Effector memory CD4-positive, alpha-beta T cell (primary cell): ENCODE measurements at regions not wholly inside any gene's neighbourhood (a gene's known extent, or its start where the extent isn't known, plus 50 kb on each side); places are given as distances from the start of the nearest gene placed in this dataset.

ENCODE experiments used
- DNase-seq, 3 donors: peaks; one replicate each; pipeline ENCODE4 v3.0.0-alpha.2; 2020
- H3K27ac ChIP-seq: 2 replicates; pipeline ENCODE4 v1.7.0; 2013; ENCODE audit warnings: mild to moderate bottlenecking, low read length, moderate library complexity; ENCODE audit not compliant: insufficient read depth, poor library complexity, severe bottlenecking
- H3K27me3 ChIP-seq: replicated peaks from 2 replicates; pipeline ENCODE4 v1.7.0; 2013; ENCODE audit warnings: mild to moderate bottlenecking, low read length; ENCODE audit not compliant: insufficient read depth, control insufficient read depth, poor library complexity, severe bottlenecking
- H3K36me3 ChIP-seq: 2 replicates; pipeline ENCODE4 v1.7.0; 2013; ENCODE audit warnings: mild to moderate bottlenecking, low read length, moderate library complexity; ENCODE audit not compliant: control insufficient read depth, insufficient read depth
- H3K4me1 ChIP-seq: 2 replicates; pipeline ENCODE4 v1.7.0; 2013; ENCODE audit warnings: low read length, mild to moderate bottlenecking; ENCODE audit not compliant: control insufficient read depth, insufficient read depth, poor library complexity, severe bottlenecking
- H3K4me3 ChIP-seq: 2 replicates; pipeline ENCODE4 v1.7.0; 2013; ENCODE audit warnings: low read length, low read depth, mild to moderate bottlenecking; ENCODE audit not compliant: insufficient read depth, poor library complexity, severe bottlenecking
- H3K9me3 ChIP-seq: 2 replicates; pipeline ENCODE4 v1.7.0; 2013; ENCODE audit warnings: mild to moderate bottlenecking, low read length, moderate library complexity; ENCODE audit not compliant: control insufficient read depth

DNA sequence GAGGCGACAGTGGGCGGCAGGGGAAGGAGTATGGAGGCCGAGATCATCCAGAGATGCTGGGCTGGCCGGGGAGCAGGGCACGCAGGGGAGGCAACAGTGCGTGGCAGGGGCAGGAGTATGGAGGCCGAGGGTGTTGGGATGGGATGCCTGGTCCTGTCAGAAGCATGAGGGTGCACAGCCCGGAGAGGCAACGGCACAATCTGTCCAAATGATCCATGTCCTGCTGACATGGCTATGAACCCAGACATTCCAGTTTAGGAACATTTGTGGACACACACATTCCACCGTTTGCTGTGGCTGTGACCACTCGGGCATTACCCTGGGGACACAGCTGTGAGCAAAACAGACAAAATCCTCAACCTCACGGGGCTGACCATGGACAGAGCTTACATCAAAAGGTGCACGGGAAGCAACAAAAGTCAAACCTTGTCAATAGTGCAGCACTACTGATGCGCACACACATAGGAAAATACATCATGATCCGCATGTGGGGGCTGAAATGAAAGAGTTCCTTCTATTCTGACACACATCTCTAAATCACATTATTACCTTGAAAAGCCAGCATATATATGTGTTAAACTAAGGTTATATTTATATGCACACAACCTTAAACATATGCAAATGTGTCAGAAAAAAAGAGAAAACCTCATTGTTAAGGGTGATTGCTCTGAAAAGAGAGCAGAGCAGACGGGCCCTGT, 144.0 kb upstream of the GPC1 start:
- Histone ChIP-seq H3K4me3 (no peak overlapping the region), H3K27ac (no peak overlapping the region), H3K27me3 (no peaks in the 10 kb centered on the region), H3K36me3 (no peaks in the 10 kb centered on the region), H3K9me3 (no peaks in the 10 kb centered on the region), H3K4me1 (no peaks in the 10 kb centered on the region)
- no peak for DNase-seq

DNA sequence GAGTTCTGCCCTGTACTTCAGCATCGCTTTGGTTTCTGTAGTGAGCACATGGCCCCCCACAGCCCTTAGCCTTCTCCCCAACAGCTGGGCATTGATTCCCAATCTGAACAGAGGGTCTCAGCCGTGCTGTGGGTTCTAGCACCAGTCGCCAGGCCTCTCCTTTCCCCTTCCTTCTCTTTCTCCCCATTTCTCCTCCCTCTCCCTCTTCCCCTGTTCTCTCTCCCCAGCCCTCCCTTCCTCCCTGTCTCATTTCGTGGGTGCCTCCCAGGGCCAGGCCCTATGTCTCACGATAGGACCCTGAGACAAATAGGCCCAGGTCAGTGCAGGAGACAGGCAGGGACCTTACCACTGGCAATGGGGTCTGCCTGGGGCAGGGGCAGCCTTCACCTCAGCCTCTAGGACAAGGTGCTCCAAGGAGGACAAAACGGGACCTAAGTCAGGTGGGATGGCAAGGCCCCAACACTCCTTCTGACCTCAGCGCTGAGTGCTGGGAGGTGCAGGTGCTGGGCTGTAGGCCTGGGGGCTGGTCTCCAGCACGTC, 143.4 kb upstream of the GPC1 start:
- Histone ChIP-seq H3K27me3 (no peaks in the 10 kb centered on the region), H3K27ac (no peak overlapping the region), H3K9me3 (no peaks in the 10 kb centered on the region), H3K36me3 (no peaks in the 10 kb centered on the region), H3K4me3 (no peak overlapping the region), H3K4me1 (no peaks in the 10 kb centered on the region)
- no peak for DNase-seq

DNA sequence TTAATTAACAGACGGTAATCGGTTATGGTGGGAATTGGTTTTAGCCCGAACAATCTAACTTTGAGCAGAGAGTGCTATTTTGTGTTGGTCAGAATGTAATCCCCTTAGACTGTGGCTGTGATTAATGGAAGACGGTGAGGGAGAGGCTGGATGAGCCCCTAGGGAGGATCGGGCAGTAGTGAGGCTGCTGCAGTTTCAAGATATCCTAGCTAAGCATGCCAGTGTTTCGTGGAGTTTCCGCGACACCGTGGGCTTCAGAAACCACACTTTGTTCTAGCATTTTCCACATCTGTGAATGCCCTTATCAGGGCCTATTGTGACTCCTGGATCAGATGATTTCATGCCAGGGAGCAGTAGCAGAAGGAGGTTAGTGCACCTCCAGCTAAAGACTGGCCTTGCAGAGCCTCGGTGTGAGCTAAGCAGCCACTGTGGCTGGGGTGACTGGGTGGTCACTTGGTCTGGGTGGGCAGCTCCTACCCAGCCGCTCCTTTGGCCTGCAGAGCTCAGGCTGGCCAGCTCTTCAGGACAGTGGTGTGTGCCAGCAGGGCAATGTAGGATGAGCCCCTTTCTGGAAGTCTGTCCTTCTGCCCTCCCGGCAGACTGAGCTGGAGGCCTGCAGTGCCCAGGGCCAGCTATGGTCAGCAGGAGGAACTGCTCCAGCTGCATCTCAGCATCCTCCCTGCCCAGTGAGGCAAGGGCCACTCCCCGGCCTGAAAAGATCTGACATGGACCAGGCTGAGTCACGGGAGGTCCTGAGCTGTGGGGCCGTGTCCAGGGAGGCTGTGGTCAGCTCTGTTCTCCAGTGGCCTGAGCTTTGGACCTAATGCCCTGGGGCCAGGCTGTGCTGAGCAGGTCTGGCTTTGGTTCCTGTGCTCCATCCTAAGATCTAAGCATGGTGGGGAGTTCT, 142.6 kb upstream of the GPC1 start:
- Histone ChIP-seq H3K27ac (no peak overlapping the region), H3K4me3 (no peak overlapping the region)
- DNase-seq = no peak

DNA sequence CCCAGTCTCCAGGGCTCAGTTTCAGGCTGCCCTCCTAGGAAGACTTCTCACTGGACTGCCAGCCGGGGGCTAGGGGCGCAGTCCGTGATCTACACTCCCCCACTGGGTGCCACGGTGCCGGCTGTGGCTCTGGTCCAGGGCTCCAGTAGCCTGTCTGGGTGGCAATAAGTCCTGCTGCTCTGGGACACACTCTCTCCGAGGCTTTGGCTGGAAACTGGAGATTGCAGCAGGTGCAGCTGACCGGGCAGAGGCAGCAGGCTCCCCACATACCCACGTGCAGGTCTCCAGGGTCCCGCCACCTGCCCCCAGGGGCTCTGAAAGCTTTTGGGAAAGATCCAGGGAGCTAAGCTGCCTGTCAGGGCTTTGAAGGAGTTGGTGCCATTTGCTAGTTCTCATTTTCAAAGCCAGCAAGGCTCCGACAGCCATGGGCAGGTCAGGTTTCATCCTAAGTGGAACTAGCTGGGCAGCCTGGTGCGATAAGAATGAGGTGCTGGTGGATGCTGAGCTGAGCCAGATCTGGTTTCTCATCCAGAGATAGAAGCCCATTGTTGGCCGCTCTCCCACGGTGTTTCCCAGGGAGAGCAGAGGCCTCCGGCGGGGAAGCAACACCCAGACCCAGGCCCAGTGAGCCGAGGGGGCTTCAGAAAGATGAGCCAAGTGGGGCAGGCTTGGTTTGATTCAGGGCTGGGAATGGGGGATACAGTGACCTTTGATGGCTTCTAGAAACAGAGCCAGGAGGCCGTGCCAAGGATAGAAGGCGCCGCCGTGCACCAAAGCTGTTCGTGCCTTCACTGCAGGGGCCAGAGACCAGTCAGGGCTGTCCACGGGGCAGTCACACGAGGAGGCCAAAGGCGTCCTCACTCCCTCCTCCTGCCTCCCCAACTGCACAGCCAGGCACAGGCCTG, 141.7 kb upstream of the GPC1 start:
- Histone ChIP-seq H3K27me3 (no peaks in the 10 kb centered on the region), H3K9me3 (no peaks in the 10 kb centered on the region), H3K27ac (no peak overlapping the region), H3K36me3 (no peaks in the 10 kb centered on the region), H3K4me1 (no peaks in the 10 kb centered on the region), H3K4me3 (no peak overlapping the region)
- DNase-seq = no peak

More for the DNA sequence above, 142.6 kb upstream of the GPC1 start:
- no peaks in the 10 kb centered on the region for H3K4me1 ChIP-seq
- no peaks in the 10 kb centered on the region for H3K9me3 ChIP-seq
- H3K36me3 ChIP-seq = no peaks in the 10 kb centered on the region
- H3K27me3 ChIP-seq = no peaks in the 10 kb centered on the region

DNA sequence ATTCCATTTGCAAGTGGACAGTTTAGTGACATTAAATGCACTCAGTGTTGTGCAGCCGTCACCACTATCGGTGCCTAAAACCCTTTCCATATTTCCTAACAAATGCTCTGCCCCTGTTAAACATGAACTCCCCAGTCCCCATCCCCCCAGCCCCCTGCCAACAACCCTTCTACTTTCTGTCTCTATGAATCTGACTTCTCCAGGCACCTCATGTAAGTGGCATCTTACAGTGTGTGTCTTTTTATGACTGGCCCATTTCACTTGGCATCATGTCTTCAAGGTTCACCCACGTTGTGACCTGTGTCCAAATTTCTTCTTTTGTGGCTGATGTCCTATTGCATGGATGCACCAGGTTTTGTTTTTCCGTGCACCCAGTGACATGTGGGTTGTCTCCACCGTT, 140.9 kb upstream of the GPC1 start:
- no peaks in the 10 kb centered on the region for H3K9me3 ChIP-seq
- DNase-seq = no peak
- H3K36me3 ChIP-seq = no peaks in the 10 kb centered on the region
- no peak overlapping the region for H3K4me3 ChIP-seq
- H3K27me3 ChIP-seq = no peaks in the 10 kb centered on the region
- H3K4me1 ChIP-seq = no peaks in the 10 kb centered on the region
- no peak overlapping the region for H3K27ac ChIP-seq

DNA sequence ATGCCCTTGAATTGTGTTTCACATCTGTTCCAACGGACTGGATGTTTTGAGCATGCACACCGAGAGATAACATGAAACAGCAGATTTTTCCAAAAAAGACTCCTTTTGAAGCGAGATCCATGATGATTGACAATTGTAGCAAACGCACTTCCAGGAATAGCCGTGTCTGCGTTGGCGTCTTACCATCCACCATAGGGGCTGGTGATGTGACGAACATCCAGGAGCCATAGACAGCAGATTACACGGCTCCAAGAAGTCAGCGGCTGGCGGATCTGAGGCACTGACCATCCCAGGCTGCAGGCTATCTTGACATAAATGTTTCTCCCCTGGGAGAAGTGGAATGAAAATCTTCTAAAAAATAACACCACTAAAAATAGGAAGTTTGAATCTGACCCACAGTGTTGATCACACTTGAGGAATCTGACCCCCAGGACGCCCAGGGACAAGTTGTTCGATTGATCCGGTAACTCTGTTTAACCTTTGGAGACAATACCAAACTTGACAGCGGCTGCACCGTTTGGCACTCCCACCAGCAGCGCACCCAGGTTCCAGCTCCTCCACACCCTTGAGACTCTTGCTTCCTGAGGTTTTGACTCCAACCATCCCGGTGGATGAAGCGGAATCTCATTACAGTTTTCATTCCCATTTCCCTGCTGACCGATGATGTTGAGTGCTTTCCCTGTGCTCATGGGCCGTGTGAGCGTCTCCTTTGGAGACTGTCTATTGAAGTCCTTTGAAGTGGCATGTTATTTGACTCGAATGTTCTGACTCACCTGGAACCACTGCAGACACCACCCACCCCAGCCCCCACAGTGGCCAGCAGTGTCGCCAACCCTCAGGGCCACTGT, 140.0 kb upstream of the GPC1 start:
- DNase-seq = no peak
- no peaks in the 10 kb centered on the region for H3K27me3 ChIP-seq
- H3K9me3 ChIP-seq = no peaks in the 10 kb centered on the region
- no peaks in the 10 kb centered on the region for H3K36me3 ChIP-seq
- H3K4me3 ChIP-seq = no peak overlapping the region
- no peaks in the 10 kb centered on the region for H3K4me1 ChIP-seq
- no peak overlapping the region for H3K27ac ChIP-seq

DNA sequence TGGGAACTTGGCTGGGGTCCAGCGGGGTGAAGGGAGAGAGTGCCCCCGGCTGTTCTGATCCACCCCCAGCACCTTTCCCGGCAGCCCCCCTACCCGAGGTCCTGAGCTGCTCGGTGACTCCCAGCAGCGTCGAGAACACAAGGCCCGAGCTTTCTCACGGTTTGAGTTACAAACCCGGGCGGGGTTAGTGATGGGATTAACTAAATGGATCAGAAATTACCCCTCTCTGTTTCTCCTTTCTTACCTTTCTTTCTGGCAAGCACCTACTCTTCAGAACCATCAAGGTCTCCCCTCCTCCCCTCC, 139.4 kb upstream of the GPC1 start:
- Histone ChIP-seq H3K9me3 (no peaks in the 10 kb centered on the region), H3K27ac (no peak overlapping the region), H3K4me3 (no peak overlapping the region), H3K4me1 (no peaks in the 10 kb centered on the region), H3K27me3 (peaks cover 2% of the 10 kb centered on the region), H3K36me3 (no peaks in the 10 kb centered on the region)
- no peak for DNase-seq

- Histone ChIP-seq H3K4me3 (no peak overlapping the region), H3K27ac (no peak overlapping the region), H3K36me3 (no peaks in the 10 kb centered on the region), H3K9me3 (no peaks in the 10 kb centered on the region), H3K4me1 (no peaks in the 10 kb centered on the region), H3K27me3 (peaks cover 6% of the 10 kb centered on the region)
- no peak for DNase-seq
Observed at GRCh38 chr2:240296476-240297255, 138.8 kb upstream of the GPC1 start.
